RCC 7860 (cell line): ENCODE measurements at regions not wholly inside any gene's neighbourhood (a gene's known extent, or its start where the extent isn't known, plus 50 kb on each side); places are given as distances from the start of the nearest gene placed in this dataset.

Source experiments
- DNase-seq: peaks from one replicate; pipeline ENCODE4 v3.0.0-alpha.2; 2015; ENCODE audit warnings: low spot score
- FAIRE-seq: peaks from 2 replicates; lab custom pipeline; 2012; peaks lifted over from hg19 to GRCh38; lab: Jason Lieb, UNC

- no peak for DNase-seq
- FAIRE-seq = no peak
Measured at GRCh38 chr2:5839550-5839949, 147.4 kb downstream of the SOX11 start.

- DNase-seq (no peak), FAIRE-seq (no peak)
Measured at GRCh38 chr2:5841126-5841525, 148.9 kb downstream of the SOX11 start.

GRCh38 chr2:5842326-5842725 is 150.1 kb downstream of the SOX11 start:
- DNase-seq (no peak), FAIRE-seq (no peak)

- DNase-seq = no peak
- FAIRE-seq = no peak
Measured at GRCh38 chr2:5845798-5846330, 153.7 kb downstream of the SOX11 start.

- no peak for DNase-seq
- no peak for FAIRE-seq
Measured at GRCh38 chr2:5846881-5847280, 154.7 kb downstream of the SOX11 start.

GRCh38 chr2:5849562-5849961 is 157.4 kb downstream of the SOX11 start:
- no peak for DNase-seq
- FAIRE-seq = no peak

- FAIRE-seq (no peak), DNase-seq (no peak)
Measured at GRCh38 chr2:5851410-5851809, 159.2 kb downstream of the SOX11 start.

GRCh38 chr2:5854797-5855196 is 162.6 kb downstream of the SOX11 start:
- FAIRE-seq = no peak
- DNase-seq = no peak

GRCh38 chr2:5867056-5867455 is 174.9 kb downstream of the SOX11 start:
- FAIRE-seq = no peak

GRCh38 chr2:5868931-5869330 is 176.7 kb downstream of the SOX11 start:
- FAIRE-seq (no peak), DNase-seq (no peak)

More at GRCh38 chr2:5867056-5867455, 174.9 kb downstream of the SOX11 start:
- no peak for DNase-seq

- FAIRE-seq = no peak
- no peak for DNase-seq
Measured at GRCh38 chr2:5869936-5870335, 177.8 kb downstream of the SOX11 start.

GRCh38 chr2:5877360-5877759 is 185.2 kb downstream of the SOX11 start:
- DNase-seq (peak; percentile 7), FAIRE-seq (no peak)

GRCh38 chr2:5885451-5886173 is 193.4 kb downstream of the SOX11 start:
- DNase-seq = no peak
- no peak for FAIRE-seq

- DNase-seq (no peak), FAIRE-seq (no peak)
Measured at GRCh38 chr2:5886462-5886861, 194.3 kb downstream of the SOX11 start.

GRCh38 chr2:5888126-5888525 is 195.9 kb downstream of the SOX11 start:
- FAIRE-seq (no peak), DNase-seq (no peak)

GRCh38 chr2:5889519-5889918 is 197.3 kb downstream of the SOX11 start:
- DNase-seq (no peak), FAIRE-seq (no peak)

GRCh38 chr2:5894355-5894754 is 202.2 kb downstream of the SOX11 start:
- no peak for FAIRE-seq
- no peak for DNase-seq

GRCh38 chr2:5895284-5895683 is 203.1 kb downstream of the SOX11 start:
- DNase-seq = no peak
- FAIRE-seq = no peak

GRCh38 chr2:5897249-5897648 is 205.1 kb downstream of the SOX11 start:
- no peak for FAIRE-seq
- DNase-seq = no peak

GRCh38 chr2:5898667-5899066 is 206.5 kb downstream of the SOX11 start:
- DNase-seq (no peak), FAIRE-seq (no peak)

- no peak for DNase-seq
- no peak for FAIRE-seq
Measured at GRCh38 chr2:5905661-5906060, 213.5 kb downstream of the SOX11 start.

- DNase-seq = no peak
- FAIRE-seq = no peak
Measured at GRCh38 chr2:5908071-5908470, 215.9 kb downstream of the SOX11 start.

- FAIRE-seq (no peak), DNase-seq (no peak)
Measured at GRCh38 chr2:5911718-5912117, 219.5 kb downstream of the SOX11 start.
